ENCODE measurements at regions not wholly inside any gene's neighbourhood (a gene's known extent, or its start where the extent isn't known, plus 50 kb on each side); places are given as distances from the start of the nearest gene placed in this dataset.
"Not testable (repeated sequence)": the region's sequence is repeated elsewhere in the genome, so short reads cannot be mapped to it uniquely, and the experiment has no call there.

- no peak for DNase-seq (ENCODE audit: low spot score)
Observed at GRCh38 chr6:150767571-150768018, 97.9 kb upstream of the MTHFD1L start.

DNA sequence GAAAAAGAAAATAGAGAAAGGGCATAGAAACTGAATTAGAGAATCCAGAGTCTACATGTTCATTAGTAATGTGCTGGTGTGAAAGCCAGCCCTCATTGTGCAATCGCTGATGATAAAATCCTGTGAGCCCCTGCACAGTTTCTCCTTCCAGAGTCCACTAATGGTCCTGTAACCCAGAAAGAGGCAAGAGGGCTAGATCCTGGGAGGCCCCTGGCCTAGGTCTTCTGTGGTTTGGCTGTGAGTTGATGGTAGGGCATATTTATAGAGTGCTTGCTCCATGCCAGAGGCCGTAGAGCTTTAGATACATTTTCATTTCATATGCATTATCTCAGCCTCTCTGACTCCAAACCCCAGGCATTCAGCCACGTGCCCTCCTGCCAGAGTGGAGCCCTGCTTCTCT lies 94.9 kb upstream of the MTHFD1L start:
- no peak for DNase-seq (ENCODE audit: low spot score)

- no peak for DNase-seq (ENCODE audit: low spot score)
Observed at GRCh38 chr6:150773969-150774368, 91.5 kb upstream of the MTHFD1L start.

DNA sequence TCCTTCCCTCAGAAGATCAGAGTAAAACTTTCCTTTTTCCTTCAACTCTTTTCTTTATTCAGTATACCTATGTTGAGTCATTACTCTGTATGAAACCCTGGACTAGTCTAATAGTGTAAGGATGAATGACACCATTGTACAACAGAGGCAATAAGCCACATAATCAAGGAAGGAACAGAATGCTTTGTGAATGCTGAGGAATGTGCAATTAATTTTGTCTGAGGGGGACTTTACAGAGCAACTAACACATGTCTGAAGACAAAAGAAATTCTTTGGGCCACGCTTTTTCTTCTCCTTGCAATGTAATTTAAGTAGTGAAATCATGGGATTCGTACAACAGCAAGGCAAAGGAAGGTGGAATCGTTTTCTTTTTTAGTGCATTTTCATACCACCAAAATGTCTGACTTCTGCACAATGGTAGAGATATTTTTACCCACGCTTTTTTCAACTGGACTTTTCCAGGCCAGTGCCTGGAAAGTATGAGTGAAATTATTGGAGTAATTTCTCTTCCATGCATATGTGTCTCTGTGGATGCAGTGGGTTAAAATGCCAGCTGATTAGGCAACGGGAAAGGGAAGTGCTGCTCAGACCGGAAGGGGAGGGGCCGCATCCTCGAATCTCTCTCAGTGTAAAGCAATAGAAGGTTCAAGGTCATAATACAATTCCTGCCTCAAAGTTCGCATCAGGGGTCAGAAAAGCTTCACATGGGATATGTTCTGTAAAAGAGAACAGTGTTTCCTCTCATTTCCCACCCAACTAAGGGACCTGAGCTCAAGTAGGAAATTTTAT lies 89.9 kb upstream of the MTHFD1L start:
- DNase-seq (ENCODE audit: low spot score): peak; percentile 3

GRCh38 chr6:150777736-150778135 lies 87.8 kb upstream of the MTHFD1L start:
- DNase-seq (ENCODE audit: low spot score): no peak

DNA sequence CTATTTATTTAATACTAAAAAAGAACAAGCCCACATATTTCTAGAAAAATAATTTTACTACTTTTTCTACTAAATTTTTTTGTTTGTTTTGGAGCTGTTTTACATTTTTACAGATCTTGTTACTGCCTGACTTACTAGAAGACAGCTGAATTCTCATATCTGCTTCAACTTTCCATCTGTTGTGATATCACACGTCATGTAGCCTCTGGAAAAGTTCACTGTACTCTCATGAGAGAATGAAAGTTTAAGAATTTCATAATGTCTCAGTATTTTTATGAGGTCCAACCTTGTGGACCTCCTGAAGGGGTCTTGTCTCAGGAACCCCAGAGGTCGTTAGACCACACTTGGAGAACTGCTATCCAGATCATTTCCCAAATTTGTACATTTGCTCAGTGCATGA lies 81.7 kb upstream of the MTHFD1L start:
- no peak for DNase-seq (ENCODE audit: low spot score)

DNA sequence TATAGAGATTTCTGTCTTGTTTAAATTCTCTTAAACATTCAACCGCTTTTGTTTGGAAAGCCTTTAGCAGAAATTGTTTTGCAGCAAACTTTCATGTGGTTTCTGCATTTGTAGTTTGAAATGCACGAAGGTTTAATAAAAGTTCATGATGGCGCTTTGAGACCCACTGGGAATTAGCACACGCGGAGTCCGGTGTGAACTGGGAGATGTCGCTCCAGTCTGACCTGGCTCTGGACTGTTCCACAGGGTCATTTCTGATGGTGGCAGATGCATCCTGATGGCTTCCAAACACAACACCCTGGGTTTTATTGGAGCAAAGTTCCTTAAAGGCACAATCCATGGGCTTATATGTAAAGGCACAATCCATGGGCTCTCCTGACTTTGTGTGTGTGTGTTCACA lies 78.1 kb upstream of the MTHFD1L start:
- DNase-seq (ENCODE audit: low spot score): no peak

DNA sequence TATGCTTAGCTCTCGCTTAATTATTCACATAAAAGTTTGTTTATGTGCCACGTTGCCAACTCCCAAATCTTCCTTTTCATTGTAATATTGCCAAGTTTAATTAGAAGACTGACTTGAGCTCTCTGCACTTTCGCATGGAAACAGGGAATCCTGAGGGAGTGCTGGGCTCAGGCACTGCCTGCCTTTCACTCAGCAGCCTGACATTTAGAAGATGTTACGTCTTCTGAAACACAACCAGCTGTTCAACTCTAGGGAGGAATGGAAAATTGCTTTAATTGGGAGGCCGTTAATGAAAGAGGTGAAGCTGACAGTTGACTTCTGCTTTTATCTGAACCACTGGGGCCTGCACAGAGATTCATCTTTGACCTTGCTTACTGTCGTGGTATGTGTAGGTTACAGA lies 77.4 kb upstream of the MTHFD1L start:
- DNase-seq (ENCODE audit: low spot score): no peak

- DNase-seq (ENCODE audit: low spot score): not testable (repeated sequence)
Observed at GRCh38 chr6:150789906-150790305, 75.6 kb upstream of the MTHFD1L start.

GRCh38 chr6:150791717-150792116 lies 73.8 kb upstream of the MTHFD1L start:
- DNase-seq (ENCODE audit: low spot score): no peak

DNA sequence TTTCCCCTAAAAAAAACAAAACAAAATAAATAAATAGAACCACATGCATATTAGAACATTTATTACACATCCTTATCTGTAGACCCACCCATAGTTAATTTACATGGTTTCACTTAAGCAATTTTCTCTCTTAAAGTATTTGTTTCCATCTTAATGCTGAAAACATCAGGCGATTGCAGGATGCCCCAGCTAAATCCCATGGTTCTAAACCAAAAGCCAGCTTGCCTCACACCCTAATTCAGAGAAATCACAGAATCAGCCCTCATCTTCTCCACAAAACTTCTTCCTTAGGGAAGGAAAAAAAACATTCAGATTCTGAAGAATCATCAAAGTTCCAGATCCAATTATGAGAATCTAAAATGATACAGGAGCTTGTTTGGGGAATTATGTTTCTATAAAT lies 67.6 kb upstream of the MTHFD1L start:
- DNase-seq (ENCODE audit: low spot score): no peak

GRCh38 chr6:150799276-150799805 lies 66.2 kb upstream of the MTHFD1L start:
- no peak for DNase-seq (ENCODE audit: low spot score)

- no peak for DNase-seq (ENCODE audit: low spot score)
Observed at GRCh38 chr6:150800674-150801314, 64.7 kb upstream of the MTHFD1L start.

- no peak for DNase-seq (ENCODE audit: low spot score)
Observed at GRCh38 chr6:150806790-150807189, 58.7 kb upstream of the MTHFD1L start.

DNA sequence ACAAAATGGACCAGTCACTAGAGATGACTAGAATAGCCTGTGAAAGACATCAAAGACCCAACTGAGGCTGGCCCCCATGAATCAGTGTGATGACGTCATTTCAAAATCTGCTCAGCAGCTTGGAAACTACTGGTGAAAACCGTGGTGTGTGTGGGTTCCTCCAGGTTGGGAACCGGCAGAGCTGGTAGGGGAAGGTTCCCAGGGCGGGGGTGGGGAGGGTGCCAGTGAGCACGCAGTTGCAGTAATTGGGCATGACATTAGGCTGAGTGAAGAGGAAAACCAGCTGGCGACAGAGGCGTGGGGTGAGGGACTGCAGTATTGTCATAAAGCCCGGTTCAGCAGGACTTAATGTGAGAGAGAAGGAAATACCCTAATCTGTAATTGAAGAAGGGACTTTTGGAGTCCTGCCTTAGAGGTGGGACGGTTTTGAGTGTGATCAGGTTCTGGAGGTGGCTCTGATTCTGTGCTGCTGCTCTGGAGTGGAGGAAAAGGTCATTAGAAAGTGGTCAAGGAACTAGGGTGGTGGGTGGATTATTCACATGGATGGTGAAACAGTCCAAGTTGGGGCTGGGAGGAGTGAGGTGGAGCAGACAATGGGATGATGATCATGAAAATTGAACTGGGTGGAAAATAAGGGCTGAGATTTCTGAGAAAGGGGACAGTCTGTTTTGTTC lies 52.0 kb upstream of the MTHFD1L start:
- DNase-seq (ENCODE audit: low spot score): peak; percentile 6

DNA sequence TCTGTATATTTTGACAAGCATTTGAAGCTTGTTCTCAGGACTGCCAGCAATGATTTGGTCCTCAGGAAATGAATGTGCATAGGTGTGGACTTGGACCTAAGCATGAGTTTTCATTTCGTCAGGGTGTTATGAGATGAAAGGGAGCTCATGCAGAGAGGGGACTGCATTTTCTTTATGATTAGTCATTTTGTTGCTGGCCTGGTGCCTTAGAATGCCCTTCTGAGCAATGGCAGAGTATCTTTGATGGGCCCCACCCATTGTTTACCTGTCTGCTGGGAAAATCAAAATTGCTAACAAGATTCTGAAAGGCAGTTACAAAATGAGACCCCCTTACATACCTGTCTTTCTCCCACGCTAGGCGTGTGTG lies 51.5 kb upstream of the MTHFD1L start:
- DNase-seq (ENCODE audit: low spot score): peak; percentile 64

Data from A172 (cell line).